HG02588 (cell line): ENCODE measurements at regions not wholly inside any gene's neighbourhood (a gene's known extent, or its start where the extent isn't known, plus 50 kb on each side); places are given as distances from the start of the nearest gene placed in this dataset.
"Not testable (repeated sequence)": the region's sequence is repeated elsewhere in the genome, so short reads cannot be mapped to it uniquely, and the experiment has no call there.

Source experiments
- ATAC-seq: cut with Tn5 transposase; IDR thresholded peaks from one replicate; pipeline ENCODE4 v1.9.1; 2021; ENCODE audit warnings: mild to moderate bottlenecking, moderate library complexity; ENCODE audit not compliant: unreplicated experiment

DNA sequence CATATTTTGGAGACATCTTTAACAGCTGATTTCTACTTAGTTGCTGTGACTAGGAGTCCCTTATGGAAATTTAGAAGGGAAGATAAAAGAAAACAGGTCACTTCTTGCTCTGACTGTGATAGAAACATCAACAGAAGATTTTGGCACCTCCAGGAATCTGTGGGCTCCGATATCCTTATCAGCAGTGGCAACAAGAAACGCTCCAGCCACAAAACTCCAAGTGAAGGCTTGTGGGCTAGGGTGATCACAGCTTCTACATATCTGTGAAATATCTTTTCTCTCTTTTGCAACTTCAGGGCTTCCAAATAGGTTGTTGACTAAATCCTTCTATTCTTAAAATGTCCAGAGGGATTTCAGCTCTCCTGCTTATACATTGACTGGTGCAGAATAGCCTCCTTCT is 1625.5 kb upstream of the CDH6 start:
- ATAC-seq, result no peak

DNA sequence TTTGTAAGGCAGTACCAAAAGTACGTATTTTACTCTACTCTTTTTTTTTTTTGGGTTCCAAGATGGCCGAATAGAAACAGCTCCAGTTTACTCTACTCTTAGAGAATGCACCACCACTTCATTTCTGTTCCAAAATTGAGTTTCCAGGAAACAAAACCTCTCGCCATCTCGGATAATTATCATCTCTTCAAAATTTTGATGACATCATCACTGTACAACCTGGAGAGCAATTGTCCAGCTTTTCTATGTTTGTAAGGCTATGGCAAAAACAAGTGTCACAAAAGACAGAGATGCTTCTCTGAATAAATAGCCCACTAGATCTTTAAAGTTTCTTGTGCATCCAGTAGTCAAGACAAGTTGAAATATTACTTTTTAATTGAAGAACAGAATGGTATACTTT is 1631.9 kb upstream of the CDH6 start:
- no peak for ATAC-seq

DNA sequence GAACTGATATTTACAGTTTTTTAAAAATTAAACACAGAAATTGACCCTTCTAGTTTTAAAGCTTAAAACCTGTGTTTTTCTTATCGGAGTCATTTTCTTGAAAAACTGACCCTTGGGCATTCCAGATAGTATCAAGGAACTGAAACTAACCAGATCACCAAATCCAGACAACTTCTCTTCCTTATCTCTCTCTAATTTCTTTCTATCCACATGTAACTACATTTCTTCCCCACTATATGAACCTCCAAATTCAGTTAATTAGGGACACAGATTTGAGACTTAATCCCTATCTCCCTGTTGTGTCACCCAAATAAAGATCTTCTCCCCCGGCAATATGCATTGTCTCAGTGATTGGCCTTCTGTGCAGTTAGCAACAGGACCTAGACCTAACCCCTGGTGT is 1643.0 kb upstream of the CDH6 start:
- no peak for ATAC-seq

DNA sequence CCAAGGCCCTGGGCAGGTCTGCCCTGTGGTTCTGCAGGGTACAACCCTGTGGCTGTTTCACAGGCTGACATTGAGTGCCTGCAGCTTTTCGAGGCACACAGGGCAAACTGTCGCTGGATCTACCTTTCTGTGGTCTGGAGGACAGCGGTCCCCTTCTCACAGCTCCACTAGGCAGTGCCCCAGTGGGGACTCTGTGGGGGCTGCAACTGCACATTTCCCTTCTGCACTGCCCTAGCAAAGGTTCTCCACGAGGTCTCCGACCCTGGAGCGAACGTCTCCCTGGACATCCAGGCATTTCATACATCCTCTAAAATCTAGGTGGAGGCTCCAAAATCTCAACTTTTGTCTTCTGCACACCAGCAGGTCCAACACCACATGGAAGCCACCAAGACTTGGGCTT is 1645.2 kb upstream of the CDH6 start:
- no peak for ATAC-seq

DNA sequence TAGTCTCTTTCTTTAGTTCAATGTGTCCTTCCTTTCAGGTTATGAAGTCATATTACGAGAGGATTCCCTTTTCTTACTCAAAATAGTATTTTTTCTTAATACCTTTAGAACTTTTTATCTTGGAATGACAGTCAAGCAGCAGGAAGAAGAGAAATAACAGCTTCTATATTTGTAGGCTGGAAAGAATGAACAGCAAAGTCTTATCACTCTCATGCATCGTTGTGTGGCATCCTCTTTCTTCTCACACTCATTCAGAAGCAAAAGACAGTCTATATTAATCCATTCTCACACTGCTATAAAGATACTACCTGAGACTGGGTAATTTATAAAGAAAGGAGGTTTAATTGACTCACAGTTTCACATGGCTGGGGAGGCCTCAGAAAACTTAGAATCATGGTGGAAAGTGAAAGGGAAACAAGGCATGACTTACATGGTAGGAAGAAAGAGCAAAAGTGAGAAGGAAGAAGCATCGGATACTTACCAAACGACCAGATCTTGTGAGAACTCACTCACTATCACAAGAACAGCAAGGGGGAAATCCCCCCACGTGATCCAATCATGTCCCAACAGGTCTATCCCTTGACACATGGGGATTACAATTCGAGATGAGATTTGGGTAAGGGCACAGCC is 1646.1 kb upstream of the CDH6 start:
- no peak for ATAC-seq

DNA sequence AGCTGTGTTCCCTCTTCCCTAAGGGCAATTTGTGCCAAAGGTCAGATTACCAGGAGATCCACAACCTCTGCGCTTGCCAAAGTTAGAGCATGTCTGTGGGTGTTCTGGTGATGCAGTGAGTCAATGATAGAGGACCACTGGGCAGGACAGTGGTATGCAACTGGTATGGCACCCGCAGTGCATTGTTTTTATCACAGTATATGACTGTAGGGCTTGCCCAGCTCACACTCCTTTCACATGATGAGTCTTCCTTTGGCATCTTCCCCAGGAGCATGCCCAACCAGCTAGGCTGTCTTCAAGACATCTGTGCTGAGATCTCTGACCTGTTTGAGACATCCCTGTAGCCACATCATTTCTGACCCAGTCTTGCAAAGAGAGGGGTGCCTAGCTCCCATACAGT is 1650.0 kb upstream of the CDH6 start:
- no peak for ATAC-seq

DNA sequence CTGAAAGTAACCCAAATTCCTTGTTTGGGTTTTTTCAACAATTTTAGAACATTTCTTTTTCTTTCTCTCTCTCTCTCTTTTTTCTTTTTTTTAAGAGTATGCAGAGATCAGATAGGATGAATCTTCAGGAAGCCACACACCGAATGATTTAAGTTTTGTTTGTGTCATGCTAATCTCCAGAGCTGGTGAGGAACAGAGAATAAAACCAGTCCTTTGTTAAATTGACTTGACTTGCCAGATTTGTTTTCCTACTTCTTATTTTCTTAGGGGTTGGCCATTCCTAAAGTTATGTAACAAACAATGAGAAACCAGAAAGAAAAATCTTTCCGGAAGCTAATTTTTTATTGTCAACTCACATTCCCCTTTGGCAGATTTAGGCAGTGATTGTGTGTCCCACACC is 1669.3 kb upstream of the CDH6 start:
- ATAC-seq, result no peak

DNA sequence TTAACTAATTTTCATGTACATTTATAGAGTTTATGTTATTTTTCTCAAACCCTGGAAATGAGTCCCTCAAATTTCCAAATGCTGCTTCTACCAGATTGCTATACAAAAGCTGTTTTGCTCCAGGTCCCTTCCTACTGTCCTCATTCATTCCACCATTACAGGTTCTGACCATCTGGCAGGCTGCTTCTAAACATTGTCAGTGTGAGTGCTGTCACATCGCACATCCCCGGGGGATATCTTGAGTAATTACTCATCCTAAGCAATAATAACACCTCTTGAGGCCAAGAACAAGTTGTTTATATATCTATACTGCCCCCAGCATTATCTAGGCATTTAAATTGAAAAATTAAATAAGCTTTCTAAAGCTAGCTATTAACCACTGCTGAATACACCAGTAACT is 1675.3 kb upstream of the CDH6 start:
- ATAC-seq, result no peak

DNA sequence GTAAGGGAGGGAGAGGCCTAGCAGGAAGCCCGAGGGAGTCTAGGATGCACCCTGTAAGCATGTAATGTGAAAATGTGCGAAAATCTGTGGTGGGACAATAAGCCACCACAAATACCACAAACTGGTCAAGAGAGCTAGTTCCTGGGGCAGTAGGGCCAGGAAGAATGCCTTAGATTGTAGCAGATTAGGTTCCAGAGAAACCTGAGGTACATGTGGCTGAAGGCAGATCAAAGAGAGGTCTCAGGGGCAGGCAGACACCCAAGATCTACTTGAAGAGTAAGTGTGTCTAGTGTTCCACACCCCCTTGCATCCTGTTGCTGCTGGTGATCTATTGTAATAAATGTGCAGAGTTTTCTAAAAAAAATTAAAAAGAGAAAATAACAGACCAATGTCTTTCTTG is 1677.3 kb upstream of the CDH6 start:
- ATAC-seq, result no peak

DNA sequence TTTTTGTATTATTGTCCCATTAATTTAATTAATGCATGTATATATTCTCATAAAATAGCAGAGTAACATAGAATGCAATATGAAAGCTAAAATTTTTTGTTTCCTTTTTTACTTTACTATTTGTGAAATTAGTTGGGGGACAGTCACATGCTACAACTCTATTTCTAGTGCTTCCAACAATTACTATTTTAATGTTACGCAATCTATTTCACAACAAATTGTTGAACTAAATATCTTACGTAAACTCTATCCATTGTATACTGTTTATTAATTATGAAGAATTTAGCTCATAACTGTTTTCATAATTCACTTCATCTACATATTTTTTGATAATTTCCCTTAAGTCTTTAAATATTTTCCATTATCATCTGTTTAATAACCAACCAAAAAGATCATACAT is 1685.4 kb upstream of the CDH6 start:
- no peak for ATAC-seq

DNA sequence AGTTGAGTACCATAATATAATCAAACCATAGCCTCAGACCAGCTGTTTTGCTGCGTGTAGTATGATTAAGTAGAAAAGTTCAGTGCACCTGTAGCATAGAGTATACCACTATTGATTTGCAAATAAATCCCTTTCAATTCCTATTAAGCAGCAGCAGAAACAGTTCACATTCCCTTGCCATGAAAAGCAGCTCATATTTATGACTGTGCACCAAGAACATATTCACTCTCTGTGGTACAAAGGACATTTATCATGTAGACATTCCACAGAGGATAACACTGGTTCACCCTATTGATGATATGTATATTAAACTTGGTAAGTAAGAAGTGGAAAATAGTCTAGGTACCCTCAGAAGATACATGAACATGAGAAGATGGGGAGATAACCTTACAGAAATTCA is 1689.1 kb upstream of the CDH6 start:
- no peak for ATAC-seq

DNA sequence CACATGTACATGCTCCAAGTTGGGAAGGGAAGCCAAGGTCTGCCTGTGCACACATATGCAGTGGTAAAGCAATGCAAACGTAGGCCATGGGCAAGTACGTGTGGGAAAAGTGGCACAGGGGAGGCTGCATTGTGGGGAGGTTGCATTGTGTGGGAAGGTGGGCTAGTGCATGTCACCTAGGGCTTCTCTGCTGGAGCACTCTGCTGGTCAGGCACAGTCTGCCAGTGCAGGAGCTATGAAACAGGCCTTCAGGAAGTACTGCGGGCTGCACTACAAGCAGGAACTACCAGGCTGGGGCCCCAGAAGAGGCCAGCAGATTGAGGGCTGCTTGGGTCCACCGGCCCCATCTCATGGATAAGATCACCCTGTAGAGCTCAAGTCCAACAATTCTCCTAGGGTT is 1694.6 kb upstream of the CDH6 start:
- ATAC-seq, result no peak

DNA sequence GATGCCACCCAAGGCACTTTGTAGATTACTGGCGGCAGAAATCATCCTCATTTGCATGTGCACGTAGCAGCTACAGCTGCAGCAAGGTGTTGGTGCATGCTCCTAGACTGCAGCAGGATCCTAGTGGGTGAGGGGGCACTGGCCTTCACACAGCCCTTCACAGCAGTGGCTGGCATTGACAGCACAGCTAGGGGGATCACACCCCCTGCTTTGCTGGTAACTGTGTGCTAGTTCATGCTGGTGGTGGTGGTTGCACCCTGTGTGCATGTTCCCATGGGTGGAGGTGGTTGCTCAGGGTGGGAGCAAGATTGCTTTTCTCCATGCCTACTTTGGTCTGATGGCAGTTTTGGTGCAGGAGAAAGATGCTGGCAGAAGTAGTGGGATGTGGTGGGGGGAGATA is 1695.1 kb upstream of the CDH6 start:
- no peak for ATAC-seq

DNA sequence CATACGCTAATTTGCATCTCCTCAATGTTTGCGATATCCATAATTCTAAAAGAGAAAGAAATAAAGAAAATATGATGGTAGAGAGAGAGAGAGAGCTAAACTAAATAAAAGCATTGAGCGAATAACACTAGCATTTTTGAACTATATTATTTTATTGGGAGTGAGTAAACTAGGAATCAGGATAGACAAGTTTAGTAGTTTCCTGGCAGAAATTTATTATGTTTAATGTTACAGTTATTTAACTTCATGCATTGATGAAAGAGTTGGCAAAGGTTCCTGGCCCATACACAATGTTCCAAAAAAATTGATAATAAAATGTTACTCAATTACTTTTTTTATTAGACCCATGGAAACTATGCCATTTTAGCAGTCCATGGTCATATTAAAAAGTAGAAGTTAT is 1708.2 kb upstream of the CDH6 start:
- ATAC-seq, result no peak

DNA sequence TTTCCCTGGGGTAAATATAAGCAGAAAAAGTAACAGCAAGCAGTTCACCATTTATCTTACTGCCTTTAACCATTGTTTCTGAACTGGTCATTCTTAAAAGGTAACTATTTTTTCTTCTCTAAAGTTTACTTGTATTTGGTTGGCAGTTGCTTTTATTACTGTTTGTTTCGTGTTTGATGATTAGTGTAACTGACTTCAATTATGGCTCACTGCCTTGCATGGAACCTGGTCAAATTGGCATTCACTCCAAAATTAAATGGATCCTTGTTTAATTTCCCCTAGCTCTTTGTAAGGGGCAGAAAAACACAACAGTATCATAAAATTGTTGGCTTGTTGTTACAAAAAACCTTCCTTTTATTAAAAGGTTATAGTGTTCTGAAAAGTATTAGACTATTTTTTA is 1723.9 kb upstream of the CDH6 start:
- ATAC-seq, result no peak

DNA sequence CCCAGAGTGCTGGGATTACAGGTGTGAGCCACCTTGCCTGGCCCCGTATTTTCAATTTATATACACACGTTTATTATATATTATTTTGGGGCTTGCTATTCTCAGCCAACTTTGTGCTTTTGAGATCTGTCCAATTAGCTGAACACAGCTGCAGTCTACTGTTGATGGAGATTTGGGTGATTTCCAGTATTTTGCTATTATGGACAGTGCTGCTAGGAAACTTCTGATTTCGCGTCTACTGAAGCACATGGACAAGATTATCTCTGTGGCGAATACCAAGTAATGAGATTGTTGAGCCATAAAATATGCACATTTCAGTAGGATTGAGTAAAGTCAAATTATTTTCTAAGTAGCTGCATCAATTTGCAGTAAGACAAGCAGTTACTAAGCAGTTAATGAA is 1731.2 kb upstream of the CDH6 start:
- no peak for ATAC-seq

DNA sequence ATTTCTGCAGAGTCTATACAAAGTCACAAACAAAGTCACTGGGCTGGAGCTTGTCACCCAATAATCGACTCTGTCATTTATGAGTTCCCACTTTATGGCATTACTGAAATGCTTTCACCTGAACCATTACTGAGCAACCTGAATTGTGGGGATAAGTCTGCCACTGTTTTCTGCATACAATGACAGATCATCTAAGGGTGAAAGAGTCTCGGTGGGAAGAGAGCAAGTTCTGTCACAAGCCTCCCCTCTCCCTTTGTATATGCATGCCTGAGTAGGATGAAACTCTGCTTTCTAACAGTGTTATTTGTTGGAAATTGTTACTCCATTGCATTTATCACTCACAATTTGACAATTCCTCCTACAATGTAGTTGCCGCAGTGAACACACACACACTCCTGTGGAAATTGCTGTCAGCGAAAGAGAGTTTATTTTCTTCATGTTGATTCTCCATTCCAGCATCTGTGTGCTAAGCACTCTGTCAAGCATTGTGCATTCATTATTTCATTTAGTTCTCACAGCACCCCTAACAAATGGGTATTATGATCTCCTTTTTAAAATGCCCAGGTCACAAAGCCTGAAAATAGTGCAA is 1732.4 kb upstream of the CDH6 start:
- no peak for ATAC-seq

DNA sequence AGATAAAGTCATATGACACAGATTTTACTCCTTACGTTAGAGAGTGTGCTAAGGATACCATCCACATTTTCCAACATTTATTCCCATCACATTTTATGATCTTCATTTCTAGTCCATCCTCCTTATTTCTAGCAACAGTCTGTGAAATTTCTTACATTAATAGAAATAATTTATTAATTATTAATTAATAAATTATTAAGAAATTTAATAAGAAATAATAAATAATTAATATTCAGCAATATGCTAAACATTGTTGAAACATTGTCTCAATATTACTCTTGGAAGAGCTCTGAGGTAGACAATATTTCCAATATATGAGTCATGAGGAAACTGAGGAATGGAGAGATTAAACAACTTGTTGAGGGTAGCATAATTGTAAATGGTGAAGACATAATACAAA is 1742.5 kb upstream of the CDH6 start:
- ATAC-seq, result not testable (repeated sequence)

DNA sequence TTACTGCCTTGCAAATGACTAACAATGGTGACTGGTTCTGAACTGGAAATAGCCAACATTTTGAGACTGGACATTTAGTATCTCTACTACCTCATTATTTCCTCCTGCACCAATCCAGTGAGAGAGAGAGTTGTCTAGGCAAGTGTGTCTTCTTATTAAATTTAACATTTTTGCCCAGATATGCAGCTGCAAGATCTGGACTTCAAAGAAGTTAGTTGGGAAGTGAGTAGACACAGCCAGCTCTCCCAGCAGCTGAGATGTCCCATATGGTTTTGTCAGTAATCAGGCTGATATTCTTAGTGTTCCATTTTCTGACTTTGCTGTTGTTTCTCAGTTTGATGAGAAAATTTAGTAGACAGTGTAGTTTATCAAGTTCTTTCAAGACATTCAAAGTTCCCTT is 1778.8 kb upstream of the CDH6 start:
- no peak for ATAC-seq

DNA sequence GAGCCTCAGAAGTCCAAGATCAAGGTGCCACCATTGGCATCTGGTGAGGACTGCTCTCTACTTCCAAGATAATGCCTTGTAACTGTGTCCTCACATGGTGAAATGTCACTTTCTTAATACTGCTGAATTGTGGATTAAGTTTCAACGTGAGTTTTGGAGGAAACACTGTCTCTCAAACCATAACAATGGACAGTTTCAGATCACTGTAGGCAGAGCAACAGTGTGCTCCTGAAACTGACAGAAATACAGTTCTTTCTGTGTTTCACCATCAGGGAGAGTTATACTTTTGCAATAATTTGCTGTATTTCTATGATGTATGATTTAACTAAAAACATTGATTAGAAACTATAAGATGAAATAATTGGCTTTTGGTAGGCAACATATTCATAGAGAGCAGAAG is 1780.5 kb upstream of the CDH6 start:
- ATAC-seq, result no peak

DNA sequence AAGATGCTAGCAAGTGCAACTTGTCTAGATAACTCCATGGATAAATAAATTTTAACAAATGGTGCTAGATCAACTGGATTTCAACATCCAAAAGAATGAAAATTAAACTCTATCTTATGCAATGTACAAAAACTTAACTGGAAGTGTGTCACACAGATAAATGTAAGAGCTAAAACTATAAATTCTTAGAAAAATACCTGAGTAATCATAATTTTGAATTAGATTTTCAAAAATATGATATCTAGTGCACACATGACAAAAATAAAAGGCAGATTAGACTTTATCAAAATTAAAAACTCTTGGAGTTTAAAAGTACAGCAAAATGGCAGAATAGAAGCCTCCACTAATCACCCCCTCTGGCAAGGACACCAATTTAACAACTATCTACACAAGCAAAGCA is 1791.2 kb upstream of the CDH6 start:
- ATAC-seq, result no peak

DNA sequence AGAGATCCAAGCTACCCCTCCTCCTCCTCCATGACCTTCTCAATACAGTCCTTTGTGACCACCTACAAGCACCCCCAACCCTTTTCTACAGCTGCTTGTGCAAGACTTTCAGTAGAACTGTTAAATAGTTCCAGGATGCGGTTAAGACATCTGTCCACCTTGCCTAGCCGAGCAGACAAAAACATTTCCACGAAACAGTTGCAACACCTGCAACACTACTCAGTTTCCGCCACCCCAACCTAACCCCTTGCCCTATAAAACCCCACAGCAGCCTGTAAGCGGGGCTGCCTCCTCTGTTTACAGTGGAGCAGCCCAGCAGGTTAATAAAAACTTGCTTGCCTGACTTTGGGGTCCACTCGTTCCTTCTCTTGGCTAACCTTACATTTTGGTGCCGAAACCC is 1803.5 kb upstream of the CDH6 start:
- ATAC-seq, result no peak

DNA sequence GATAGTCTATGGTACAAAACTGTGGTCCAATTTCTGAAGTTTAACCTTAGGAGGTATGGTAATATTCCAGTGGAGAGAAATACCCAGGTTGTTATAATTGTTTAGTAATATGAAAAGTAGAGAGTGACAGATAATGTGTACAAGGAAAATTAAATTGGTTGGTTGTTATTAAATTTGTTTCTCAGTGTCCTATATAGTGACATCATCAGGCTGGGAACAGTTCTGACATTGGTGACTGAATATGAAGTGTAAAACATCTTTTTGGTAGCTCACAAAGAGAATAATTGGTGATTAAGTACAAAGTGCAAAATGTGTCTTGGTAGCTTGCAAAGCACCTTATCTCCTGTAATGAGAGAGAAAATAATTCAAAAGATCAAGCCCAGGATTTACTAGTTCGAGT is 1806.1 kb upstream of the CDH6 start:
- ATAC-seq, result no peak
